NCI-H2081 (cell line): ENCODE measurements at regions not wholly inside any gene's neighbourhood (a gene's known extent, or its start where the extent isn't known, plus 50 kb on each side); places are given as distances from the start of the nearest gene placed in this dataset.
A peak's percentile ranks its signal among the peaks of the same experiment; 100 is the strongest.

Source experiments
- DNase-seq, 2 experiments: peaks; one replicate each; lab custom pipeline; 2025; lab: John Stamatoyannopoulos, UW

GRCh38 chr9:129328355-129329042, 150.4 kb upstream of the IER5L start:
- no peak for DNase-seq

- no peak for DNase-seq
Observed at GRCh38 chr9:129327552-129328328, 149.7 kb upstream of the IER5L start.

DNA sequence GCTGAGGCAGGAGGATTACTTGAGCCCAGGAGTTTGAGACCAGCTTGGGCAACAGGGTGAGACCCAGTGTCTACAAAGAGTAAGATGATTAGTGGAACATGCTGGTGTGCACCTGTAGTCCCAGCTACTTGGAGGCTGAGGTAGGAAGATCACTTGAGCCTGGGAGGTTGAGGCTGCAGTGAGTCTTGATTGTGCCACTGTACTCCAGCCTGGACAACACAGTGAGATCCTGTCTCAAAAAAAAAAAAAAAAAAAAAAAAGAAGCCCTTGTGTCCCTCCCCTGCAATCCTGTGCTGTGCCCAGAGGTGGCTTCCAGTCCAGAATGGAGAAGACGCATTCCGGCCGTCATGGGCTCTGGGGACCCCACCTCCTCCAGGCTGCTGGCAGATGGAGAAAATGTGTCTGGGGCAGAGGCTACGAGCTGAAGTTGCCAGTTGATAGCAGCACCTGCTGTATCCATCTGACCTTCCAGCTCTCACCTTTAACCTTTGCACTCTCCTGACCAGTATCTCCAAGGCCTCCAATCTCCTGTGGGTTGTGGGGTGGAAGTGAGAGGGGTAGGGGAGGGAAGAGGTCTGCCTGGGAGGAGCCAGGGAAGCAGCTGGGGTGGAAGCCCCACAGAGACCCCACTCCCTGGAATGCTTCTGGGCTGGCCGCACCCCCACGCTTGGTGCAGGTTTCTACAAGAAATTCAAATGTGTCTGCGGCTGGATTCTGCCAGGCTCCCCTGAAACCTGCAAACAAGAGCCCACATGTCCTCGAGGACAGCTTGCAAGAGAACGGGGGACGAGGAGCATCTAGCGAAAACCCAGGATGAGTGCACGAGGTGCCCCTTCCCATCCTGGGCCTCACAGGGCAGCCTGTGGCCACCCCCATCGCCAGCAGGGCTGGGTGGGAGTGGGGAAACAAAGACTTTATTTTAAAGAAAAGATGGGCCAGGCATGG, 148.3 kb upstream of the IER5L start:
- no peak for DNase-seq

GRCh38 chr9:129324808-129325502, 146.9 kb upstream of the IER5L start:
- DNase-seq = no peak

GRCh38 chr9:129323999-129324553, 146.0 kb upstream of the IER5L start:
- DNase-seq = no peak

DNA sequence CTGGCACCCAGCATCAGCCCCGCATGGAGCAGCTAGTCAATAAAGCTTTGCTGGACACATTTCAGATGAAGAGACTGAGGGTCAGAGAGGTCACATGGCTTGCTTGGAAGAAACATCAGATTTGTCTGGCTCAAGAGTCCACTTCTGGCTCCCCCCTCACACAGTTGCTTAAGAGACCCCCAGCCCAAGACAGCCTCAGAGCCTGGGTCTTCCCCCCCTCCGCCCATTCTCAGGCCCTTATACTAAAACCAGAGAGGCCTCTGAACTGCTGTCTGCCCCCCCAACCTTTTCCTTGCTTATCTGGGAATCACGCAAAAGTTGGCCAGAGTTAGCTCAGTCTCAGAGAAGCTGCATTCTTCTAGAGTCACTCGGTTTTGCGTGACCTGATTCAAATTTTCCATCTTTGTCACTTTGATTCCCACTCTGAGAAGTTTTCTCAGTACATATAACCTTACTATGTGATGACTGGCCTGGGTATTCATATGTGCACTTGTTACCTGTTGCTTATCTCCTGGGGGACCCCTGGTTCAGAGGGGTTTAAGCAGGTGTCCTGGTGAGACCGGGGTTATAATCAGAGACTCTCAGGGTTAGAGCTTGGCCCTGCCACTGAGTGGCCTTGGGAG, 145.4 kb upstream of the IER5L start:
- DNase-seq = no peak

GRCh38 chr9:129322641-129323375, 144.7 kb upstream of the IER5L start:
- DNase-seq = no peak

DNA sequence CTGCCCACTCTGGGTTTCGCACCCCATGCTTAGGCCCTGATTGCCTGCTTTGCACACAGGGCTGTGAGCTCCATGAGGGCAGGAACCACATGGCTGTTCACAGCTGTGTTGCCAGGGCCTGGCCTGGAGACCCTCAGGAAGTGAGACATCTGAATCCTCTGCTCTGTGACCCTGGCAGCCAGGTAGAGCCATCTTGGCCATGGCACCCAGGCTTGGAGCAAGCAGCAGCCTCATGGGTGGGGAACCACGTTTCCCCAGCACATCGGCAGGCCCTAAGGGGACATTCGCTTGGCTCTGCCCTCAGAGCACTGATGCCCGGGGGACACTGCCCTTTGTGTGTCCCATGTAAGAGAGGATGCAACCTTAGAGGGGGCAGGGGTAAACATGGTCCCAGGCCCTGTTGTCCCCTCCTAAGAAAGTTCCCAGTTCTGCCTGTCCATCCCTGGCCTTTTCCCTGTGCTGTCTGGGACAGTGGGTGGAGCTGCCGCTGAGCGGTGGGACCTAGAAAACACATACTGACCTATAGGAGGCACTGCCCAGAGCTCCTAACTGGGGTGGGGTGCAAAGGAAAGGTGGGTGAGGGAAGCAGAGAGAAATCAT, 144.1 kb upstream of the IER5L start:
- no peak for DNase-seq

DNA sequence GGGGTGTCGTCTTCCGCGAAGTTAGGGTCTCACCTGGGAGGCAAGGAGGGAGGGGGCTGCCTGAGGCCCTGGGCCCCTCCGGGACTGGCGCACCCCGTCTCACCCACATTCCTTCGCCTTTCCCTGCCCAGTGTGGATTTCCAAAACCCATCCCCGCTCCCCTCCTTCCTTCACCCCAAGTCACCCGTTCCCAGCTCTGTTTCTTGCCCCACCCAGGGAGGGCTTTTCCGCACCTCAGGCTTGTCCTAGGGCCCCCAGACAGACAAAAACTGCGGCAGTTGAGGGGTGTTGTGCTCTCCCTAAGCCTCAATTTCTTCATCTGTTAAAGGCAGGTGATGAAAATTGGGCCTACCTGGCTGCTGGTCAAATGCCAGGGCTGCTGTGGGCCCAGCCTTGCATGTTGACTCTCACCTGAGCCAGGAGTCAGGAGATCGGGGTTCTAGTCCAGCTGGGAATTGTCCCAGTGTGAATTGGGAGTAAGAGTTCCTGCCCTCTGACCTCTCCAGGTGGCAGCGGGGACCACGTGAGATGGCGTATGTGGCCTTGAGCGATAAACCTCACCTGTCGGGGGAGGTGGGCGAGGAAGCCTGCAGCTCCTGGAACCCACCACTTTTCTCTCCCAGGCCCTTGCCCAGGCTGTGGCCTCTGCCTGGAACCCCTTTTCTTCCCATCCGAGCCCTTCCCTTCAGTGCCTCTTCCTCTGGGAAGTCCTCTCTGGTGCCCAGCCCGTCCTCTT, 143.4 kb upstream of the IER5L start:
- DNase-seq = no peak

DNA sequence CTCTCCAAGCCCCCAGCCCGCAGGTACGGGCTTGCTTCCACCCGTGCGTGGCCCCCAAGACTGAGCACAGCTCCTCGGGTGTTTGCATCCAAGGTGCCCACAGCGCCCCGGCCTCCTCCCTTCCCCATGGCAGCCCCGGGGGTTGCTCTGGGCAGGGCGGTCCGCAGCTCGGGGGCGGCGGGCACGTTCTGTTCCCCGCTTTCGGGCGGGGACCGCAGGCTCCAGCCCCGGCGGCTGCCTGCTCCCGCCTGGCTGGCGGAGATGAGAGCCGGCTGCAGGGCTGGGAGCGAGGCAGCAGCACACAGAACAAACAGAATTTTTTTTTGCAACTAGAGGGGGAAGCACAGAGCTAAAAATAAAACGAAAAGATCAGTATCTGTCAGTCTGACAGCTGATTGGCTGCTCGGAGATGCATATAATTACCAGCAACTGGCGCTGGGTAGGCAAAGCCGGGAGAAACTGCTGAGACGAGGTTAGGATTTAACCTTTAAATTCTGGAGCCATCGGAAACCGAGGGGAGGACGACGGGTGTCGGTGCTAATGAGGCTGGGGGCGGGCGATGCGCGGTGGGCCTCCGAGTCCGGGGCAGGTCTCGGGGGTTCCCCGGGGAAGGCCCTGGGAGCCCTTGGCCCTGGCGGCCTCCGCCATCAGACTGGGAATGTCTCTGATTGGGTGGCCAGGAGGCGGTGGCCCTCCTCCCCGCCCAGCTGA, 142.7 kb upstream of the IER5L start:
- peak; percentile 8 to 25 for DNase-seq

- DNase-seq = no peak
Observed at GRCh38 chr9:129319938-129320481, 141.9 kb upstream of the IER5L start.

DNA sequence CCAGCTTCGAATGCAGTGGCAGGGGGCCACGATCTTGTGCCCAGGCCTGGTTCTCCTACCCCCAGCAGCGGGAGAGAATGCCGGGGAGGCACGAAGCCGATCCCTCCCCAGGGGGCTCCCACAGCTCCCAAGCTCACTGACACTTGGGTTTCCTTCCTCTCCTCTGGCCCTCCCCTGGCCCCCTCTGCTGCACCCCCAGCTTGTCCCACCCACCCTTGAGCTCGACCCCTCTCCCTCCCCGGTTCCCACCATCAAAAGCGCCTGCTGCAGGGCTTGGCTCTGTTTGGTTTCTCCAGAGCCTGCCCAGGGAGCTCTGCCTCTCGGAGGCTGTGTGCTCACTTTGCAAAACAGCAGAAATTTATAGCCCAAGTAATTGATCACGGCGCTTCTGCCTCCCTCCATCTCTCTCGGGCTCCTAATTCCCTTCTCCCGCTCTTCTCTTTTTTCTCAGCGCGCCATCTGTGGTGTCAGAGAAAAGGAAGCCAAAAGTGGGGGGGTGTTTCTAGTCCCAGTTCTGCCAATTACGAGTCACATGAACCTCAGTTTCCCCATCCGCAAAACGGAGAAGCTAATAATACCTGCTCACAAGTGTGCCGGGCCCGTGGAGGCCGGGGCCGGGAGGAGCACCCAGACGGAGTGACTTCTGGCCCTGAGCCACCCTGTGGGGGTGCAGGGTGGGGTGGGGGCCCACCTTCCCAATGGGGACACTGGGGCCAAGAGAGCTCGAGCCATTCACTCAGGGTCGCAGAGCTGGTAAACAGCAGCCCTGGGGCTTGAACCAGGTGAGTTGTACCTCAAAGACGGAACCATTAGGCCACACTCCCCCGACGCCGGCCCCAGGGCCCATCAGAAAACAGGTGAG, 141.2 kb upstream of the IER5L start:
- no peak for DNase-seq

DNA sequence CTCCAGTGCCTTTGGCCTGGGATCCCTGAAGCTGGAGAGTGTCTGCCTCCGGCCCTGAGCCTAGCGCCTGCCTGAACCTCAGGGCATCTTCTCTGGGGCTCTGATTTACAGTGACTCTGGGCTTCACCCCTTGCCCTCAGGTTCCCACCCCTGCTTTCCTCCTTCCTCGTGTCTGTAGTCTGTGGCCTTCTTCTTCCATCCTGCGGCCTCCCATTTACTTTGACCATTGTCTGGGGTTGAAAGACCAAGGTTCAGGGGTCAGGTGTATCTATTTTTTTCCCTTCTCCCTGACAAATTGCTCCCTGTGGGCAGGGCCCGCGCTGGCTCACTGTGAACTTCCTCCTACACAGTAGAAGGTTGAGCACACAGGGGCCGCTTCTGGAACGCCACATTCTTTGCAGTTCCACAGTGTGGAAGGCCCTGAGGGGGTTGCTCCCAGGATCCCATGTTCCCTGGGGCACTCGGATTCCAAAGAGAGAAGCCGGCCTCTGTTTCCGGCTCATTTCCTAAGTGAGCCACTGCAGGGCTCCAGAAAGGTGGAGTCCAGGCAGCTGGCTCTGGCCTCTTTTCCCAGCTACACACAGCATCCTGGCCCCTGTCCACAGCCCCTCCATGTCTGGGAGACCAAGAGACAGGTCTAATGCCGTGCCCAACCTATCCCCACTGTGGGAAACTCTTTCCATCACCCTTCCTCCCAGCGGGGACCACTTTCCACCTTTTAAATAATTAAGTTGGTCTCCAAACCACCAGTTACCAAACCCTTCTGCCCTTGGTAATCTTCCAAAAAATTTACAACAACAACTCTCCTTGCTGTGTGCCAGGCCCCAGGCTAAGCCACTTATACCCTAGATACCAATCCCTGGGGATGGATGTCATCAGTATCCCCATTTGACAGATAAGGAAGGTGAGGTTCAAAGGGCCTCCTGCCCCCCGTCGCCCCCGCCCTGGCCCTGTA, 140.3 kb upstream of the IER5L start:
- no peak for DNase-seq

DNA sequence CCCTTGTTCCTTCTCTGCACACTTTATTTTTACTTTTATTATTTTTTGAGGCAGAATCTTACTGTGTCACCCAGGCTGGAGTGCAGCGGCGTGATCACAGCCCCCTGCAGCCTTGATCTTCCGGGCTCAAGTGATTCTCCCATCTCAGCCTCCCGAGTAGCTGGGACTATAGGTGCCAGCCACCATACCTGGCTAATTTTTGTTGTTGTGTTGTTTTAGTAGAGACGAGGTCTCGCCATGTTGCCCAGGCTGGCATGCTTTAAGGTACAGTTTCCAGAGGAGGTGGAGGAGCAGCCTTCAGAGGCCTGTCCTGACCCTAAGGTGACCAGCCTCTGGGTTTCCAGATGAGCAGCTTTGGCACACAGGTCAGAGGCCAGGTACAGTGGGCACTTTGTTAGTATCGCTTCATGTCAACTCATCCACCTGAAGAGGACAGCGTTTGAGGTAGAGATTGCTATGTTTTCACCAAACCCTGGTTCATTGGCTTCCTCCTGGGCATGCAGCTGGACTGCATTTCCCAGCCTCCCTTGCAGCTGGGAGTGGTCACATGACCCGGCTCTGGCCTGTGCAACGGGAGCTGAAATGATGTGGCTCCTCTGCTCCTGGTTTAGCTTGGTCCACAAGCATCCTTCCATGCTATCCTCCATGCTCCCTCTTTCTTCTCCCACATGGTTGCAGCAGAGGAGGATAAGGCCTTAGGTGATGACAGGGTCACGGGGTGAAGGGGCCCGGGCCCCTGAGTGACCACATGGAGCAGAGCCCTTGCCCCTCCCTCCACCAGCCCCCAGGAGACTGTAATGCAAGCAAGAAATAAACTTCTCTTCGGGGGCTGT, 139.3 kb upstream of the IER5L start:
- DNase-seq = no peak
